ENCODE measurements at regions not wholly inside any gene's neighbourhood (a gene's known extent, or its start where the extent isn't known, plus 50 kb on each side); places are given as distances from the start of the nearest gene placed in this dataset.

- no peaks in the 10 kb centered on the region for H3K36me3 ChIP-seq (ENCODE audit: control insufficient read depth, insufficient read depth, low read length)
- no peak overlapping the region for H3K27ac ChIP-seq (ENCODE audit: low read length)
- no CpG with 5 or more reads among the region's 3 CpGs for WGBS (ENCODE audit: insufficient coverage, insufficient read length)
Observed at GRCh38 chr6:156406099-156406498, 371.1 kb upstream of the ARID1B start.

GRCh38 chr6:156402628-156403027 is 374.6 kb upstream of the ARID1B start:
- Histone ChIP-seq H3K9me3 (ENCODE audit: control insufficient read depth, insufficient read depth, low read length) (no peaks in the 10 kb centered on the region), H3K36me3 (ENCODE audit: control insufficient read depth, insufficient read depth, low read length) (no peaks in the 10 kb centered on the region), H3K4me1 (ENCODE audit: control insufficient read depth, insufficient read depth, low read length) (no peaks in the 10 kb centered on the region), H3K27me3 (ENCODE audit: control insufficient read depth, insufficient read depth, low read length) (no peaks in the 10 kb centered on the region), H3K27ac (ENCODE audit: low read length) (no peak overlapping the region), H3K4me3 (ENCODE audit: low read length) (no peak overlapping the region)
- no peak for DNase-seq (ENCODE audit: low read depth, low spot score)

More at GRCh38 chr6:156406099-156406498, 371.1 kb upstream of the ARID1B start:
- Histone ChIP-seq H3K4me3 (ENCODE audit: low read length) (no peak overlapping the region), H3K9me3 (ENCODE audit: control insufficient read depth, insufficient read depth, low read length) (no peaks in the 10 kb centered on the region), H3K4me1 (ENCODE audit: control insufficient read depth, insufficient read depth, low read length) (no peaks in the 10 kb centered on the region), H3K27me3 (ENCODE audit: control insufficient read depth, insufficient read depth, low read length) (no peaks in the 10 kb centered on the region)
- no peak for DNase-seq (ENCODE audit: low read depth, low spot score)

GRCh38 chr6:156402227-156402626 is 375.0 kb upstream of the ARID1B start:
- no CpG with 5 or more reads among the region's 1 CpG for WGBS (ENCODE audit: insufficient coverage, insufficient read length)
- no peak for DNase-seq (ENCODE audit: low read depth, low spot score)
- Histone ChIP-seq H3K9me3 (ENCODE audit: control insufficient read depth, insufficient read depth, low read length) (no peaks in the 10 kb centered on the region), H3K4me1 (ENCODE audit: control insufficient read depth, insufficient read depth, low read length) (no peaks in the 10 kb centered on the region), H3K36me3 (ENCODE audit: control insufficient read depth, insufficient read depth, low read length) (no peaks in the 10 kb centered on the region), H3K27ac (ENCODE audit: low read length) (no peak overlapping the region), H3K4me3 (ENCODE audit: low read length) (no peak overlapping the region), H3K27me3 (ENCODE audit: control insufficient read depth, insufficient read depth, low read length) (no peaks in the 10 kb centered on the region)

- no CpG with 5 or more reads among the region's 4 CpGs for WGBS (ENCODE audit: insufficient coverage, insufficient read length)
- no peaks in the 10 kb centered on the region for H3K4me1 ChIP-seq (ENCODE audit: control insufficient read depth, insufficient read depth, low read length)
- H3K36me3 ChIP-seq (ENCODE audit: control insufficient read depth, insufficient read depth, low read length), result no peaks in the 10 kb centered on the region
- no peak overlapping the region for H3K4me3 ChIP-seq (ENCODE audit: low read length)
- no peak overlapping the region for H3K27ac ChIP-seq (ENCODE audit: low read length)
- no peaks in the 10 kb centered on the region for H3K9me3 ChIP-seq (ENCODE audit: control insufficient read depth, insufficient read depth, low read length)
- DNase-seq (ENCODE audit: low read depth, low spot score), result no peak
- H3K27me3 ChIP-seq (ENCODE audit: control insufficient read depth, insufficient read depth, low read length), result no peaks in the 10 kb centered on the region
Observed at GRCh38 chr6:156400487-156400886, 376.7 kb upstream of the ARID1B start.

GRCh38 chr6:156398966-156399365 is 378.2 kb upstream of the ARID1B start:
- no peaks in the 10 kb centered on the region for H3K36me3 ChIP-seq (ENCODE audit: control insufficient read depth, insufficient read depth, low read length)
- no peaks in the 10 kb centered on the region for H3K27me3 ChIP-seq (ENCODE audit: control insufficient read depth, insufficient read depth, low read length)
- DNase-seq (ENCODE audit: low read depth, low spot score), result no peak
- H3K27ac ChIP-seq (ENCODE audit: low read length), result no peak overlapping the region
- no peaks in the 10 kb centered on the region for H3K9me3 ChIP-seq (ENCODE audit: control insufficient read depth, insufficient read depth, low read length)
- no CpG with 5 or more reads among the region's 2 CpGs for WGBS (ENCODE audit: insufficient coverage, insufficient read length)
- H3K4me1 ChIP-seq (ENCODE audit: control insufficient read depth, insufficient read depth, low read length), result no peaks in the 10 kb centered on the region
- H3K4me3 ChIP-seq (ENCODE audit: low read length), result no peak overlapping the region

GRCh38 chr6:156398371-156398770 is 378.8 kb upstream of the ARID1B start:
- Histone ChIP-seq H3K4me3 (ENCODE audit: low read length) (no peak overlapping the region), H3K36me3 (ENCODE audit: control insufficient read depth, insufficient read depth, low read length) (no peaks in the 10 kb centered on the region), H3K27ac (ENCODE audit: low read length) (no peak overlapping the region), H3K9me3 (ENCODE audit: control insufficient read depth, insufficient read depth, low read length) (no peaks in the 10 kb centered on the region), H3K4me1 (ENCODE audit: control insufficient read depth, insufficient read depth, low read length) (no peaks in the 10 kb centered on the region), H3K27me3 (ENCODE audit: control insufficient read depth, insufficient read depth, low read length) (no peaks in the 10 kb centered on the region)
- no peak for DNase-seq (ENCODE audit: low read depth, low spot score)
- WGBS (ENCODE audit: insufficient coverage, insufficient read length), result no CpG with 5 or more reads among the region's 5 CpGs

GRCh38 chr6:156396791-156397418 is 380.3 kb upstream of the ARID1B start:
- no peaks in the 10 kb centered on the region for H3K36me3 ChIP-seq (ENCODE audit: control insufficient read depth, insufficient read depth, low read length)
- no peak overlapping the region for H3K27ac ChIP-seq (ENCODE audit: low read length)
- no peak for DNase-seq (ENCODE audit: low read depth, low spot score)
- H3K4me1 ChIP-seq (ENCODE audit: control insufficient read depth, insufficient read depth, low read length), result no peaks in the 10 kb centered on the region
- H3K27me3 ChIP-seq (ENCODE audit: control insufficient read depth, insufficient read depth, low read length), result no peaks in the 10 kb centered on the region
- no peaks in the 10 kb centered on the region for H3K9me3 ChIP-seq (ENCODE audit: control insufficient read depth, insufficient read depth, low read length)
- no CpG with 5 or more reads among the region's 45 CpGs for WGBS (ENCODE audit: insufficient coverage, insufficient read length)
- peak overlapping the region; percentile 20; the same call in 1 of the 2 replicates for H3K4me3 ChIP-seq (ENCODE audit: low read length)

GRCh38 chr6:156396068-156396771 is 381.0 kb upstream of the ARID1B start:
- H3K36me3 ChIP-seq (ENCODE audit: control insufficient read depth, insufficient read depth, low read length), result no peaks in the 10 kb centered on the region
- H3K9me3 ChIP-seq (ENCODE audit: control insufficient read depth, insufficient read depth, low read length), result no peaks in the 10 kb centered on the region
- DNase-seq (ENCODE audit: low read depth, low spot score), result no peak
- H3K27ac ChIP-seq (ENCODE audit: low read length), result no peak overlapping the region
- H3K27me3 ChIP-seq (ENCODE audit: control insufficient read depth, insufficient read depth, low read length), result no peaks in the 10 kb centered on the region
- peaks cover under 1% of the 10 kb centered on the region for H3K4me1 ChIP-seq (ENCODE audit: control insufficient read depth, insufficient read depth, low read length)
- no peak overlapping the region for H3K4me3 ChIP-seq (ENCODE audit: low read length)
- no CpG with 5 or more reads among the region's 11 CpGs for WGBS (ENCODE audit: insufficient coverage, insufficient read length)

DNA sequence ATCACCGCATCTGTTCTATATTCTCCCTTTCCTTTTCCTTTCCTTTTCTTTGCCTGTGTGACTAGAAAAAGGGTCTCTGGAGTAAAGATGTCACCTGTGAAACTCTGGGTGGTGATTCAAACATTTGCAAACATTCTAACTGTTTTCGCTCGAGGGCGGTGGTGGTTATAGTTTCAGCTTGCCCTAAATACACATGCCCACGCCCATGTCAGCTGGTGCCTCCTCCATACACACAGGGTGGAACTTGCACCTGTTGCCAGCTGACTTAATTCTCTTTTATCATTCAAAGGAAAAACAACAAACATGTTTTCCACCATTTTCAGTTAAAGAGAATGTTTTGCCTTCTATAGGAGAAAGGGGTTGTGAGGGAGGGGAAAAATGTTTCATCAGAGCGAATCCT is 381.9 kb upstream of the ARID1B start:
- no peak for DNase-seq (ENCODE audit: low read depth, low spot score)
- H3K27ac ChIP-seq (ENCODE audit: low read length), result no peak overlapping the region
- no peaks in the 10 kb centered on the region for H3K27me3 ChIP-seq (ENCODE audit: control insufficient read depth, insufficient read depth, low read length)
- H3K4me1 ChIP-seq (ENCODE audit: control insufficient read depth, insufficient read depth, low read length), result peaks cover 5% of the 10 kb centered on the region
- H3K36me3 ChIP-seq (ENCODE audit: control insufficient read depth, insufficient read depth, low read length), result no peaks in the 10 kb centered on the region
- H3K4me3 ChIP-seq (ENCODE audit: low read length), result no peak overlapping the region
- WGBS (ENCODE audit: insufficient coverage, insufficient read length), result no CpG with 5 or more reads among the region's 6 CpGs
- no peaks in the 10 kb centered on the region for H3K9me3 ChIP-seq (ENCODE audit: control insufficient read depth, insufficient read depth, low read length)

DNA sequence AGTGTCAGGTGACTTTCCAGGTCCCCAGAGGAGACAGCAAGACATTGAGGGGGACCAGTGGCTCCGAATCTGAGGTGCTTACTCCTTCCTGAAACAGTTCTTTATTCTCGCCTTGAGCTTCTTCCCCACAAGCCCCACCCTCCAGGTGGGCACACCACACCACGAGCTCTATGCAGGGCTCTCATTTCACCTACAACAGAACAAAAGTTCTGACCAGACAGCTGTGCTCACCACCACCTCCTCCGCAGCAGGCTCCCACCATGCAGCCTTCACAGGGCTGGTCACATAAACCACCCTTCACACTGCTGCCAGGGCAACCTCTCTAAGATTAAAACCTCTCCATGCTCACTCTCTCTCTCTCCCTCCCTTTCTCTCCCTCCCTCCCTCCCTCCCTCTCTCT is 384.5 kb upstream of the ARID1B start:
- Histone ChIP-seq H3K27me3 (ENCODE audit: control insufficient read depth, insufficient read depth, low read length) (no peaks in the 10 kb centered on the region), H3K27ac (ENCODE audit: low read length) (no peak overlapping the region), H3K36me3 (ENCODE audit: control insufficient read depth, insufficient read depth, low read length) (no peaks in the 10 kb centered on the region), H3K9me3 (ENCODE audit: control insufficient read depth, insufficient read depth, low read length) (no peaks in the 10 kb centered on the region), H3K4me1 (ENCODE audit: control insufficient read depth, insufficient read depth, low read length) (peaks cover 5% of the 10 kb centered on the region), H3K4me3 (ENCODE audit: low read length) (no peak overlapping the region)
- no CpG with 5 or more reads among the region's 4 CpGs for WGBS (ENCODE audit: insufficient coverage, insufficient read length)
- DNase-seq (ENCODE audit: low read depth, low spot score), result no peak

- no CpG with 5 or more reads among the region's 4 CpGs for WGBS (ENCODE audit: insufficient coverage, insufficient read length)
- H3K27me3 ChIP-seq (ENCODE audit: control insufficient read depth, insufficient read depth, low read length), result no peaks in the 10 kb centered on the region
- no peak overlapping the region for H3K4me3 ChIP-seq (ENCODE audit: low read length)
- no peak for DNase-seq (ENCODE audit: low read depth, low spot score)
- no peaks in the 10 kb centered on the region for H3K36me3 ChIP-seq (ENCODE audit: control insufficient read depth, insufficient read depth, low read length)
- H3K4me1 ChIP-seq (ENCODE audit: control insufficient read depth, insufficient read depth, low read length), result peaks cover 5% of the 10 kb centered on the region
- H3K27ac ChIP-seq (ENCODE audit: low read length), result no peak overlapping the region
- H3K9me3 ChIP-seq (ENCODE audit: control insufficient read depth, insufficient read depth, low read length), result no peaks in the 10 kb centered on the region
Observed at GRCh38 chr6:156391977-156392376, 385.2 kb upstream of the ARID1B start.
